Fibroblast of skin of left quadriceps (primary cell): ENCODE measurements at regions not wholly inside any gene's neighbourhood (a gene's known extent, or its start where the extent isn't known, plus 50 kb on each side); places are given as distances from the start of the nearest gene placed in this dataset.
"Not testable (repeated sequence)": the region's sequence is repeated elsewhere in the genome, so short reads cannot be mapped to it uniquely, and the experiment has no call there.

ENCODE experiments used
- DNase-seq, 2 experiments: peaks; one replicate each; pipeline ENCODE4 v3.0.0-alpha.2; 2013; ENCODE audit warnings: low read depth in 2 of 2

- no peak for DNase-seq
These were observed 139.6 kb downstream of the MYLK4 start for GRCh38 chr6:2611092-2611491.

GRCh38 chr6:2608503-2608902, 142.2 kb downstream of the MYLK4 start:
- no peak for DNase-seq

DNA sequence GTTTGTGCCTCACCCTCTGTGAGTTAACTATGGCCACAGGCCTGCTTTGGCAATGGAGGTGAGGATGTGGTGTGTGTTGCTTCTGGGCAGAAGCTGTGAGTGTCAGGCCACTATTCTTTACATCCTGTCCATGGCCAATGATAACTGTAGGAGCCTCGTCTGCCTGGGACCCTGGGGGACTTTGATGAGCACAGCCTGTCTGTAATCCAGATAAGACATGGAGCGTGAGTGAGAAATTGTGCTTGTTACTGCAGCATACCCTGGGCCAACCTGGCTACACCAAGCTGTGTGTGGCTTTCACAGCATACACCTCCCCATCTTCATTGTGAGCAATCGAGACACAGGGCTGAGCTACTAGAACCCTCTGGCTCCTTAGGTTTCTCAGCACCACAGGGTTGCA, 150.4 kb downstream of the MYLK4 start:
- DNase-seq, result no peak

DNA sequence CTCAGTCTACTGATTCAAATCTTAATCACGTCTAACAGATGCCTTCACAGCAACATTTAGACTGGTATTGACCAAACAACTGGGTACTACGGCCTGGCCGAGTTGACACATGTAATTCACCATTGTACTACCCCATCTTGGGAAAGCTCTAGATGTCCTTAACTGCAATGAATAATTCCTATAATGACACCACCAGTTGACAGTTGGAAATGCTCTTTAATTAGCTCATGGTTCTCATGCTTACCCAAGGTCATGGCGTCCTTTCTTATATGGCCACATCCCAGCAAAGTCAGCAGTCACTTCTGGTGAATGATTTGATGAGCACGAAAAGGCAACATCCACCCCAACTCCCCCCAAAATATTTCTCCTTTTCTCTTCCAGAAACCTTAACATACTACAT, 150.9 kb downstream of the MYLK4 start:
- no peak for DNase-seq

- no peak for DNase-seq
These were observed 151.9 kb downstream of the MYLK4 start for GRCh38 chr6:2598867-2599266.

DNA sequence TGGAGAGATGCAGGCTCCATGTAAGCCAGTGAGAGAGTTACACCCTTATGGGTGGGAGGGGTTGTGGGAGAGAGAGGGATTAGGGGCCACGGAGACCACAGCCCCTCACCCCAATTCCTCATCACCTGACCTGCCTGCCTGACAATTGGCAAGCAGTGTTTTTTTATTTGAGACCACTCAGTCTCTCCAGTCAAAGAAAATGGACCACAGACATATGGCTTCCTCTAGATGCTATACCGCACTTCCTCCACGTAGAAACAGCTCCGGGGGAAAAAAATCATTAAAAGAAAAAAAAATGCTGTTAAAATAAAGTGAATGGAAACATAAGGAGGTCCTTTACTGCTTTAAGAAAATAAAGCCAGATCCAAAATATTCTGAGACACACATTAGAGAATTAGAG, 152.7 kb downstream of the MYLK4 start:
- DNase-seq, result no peak

- DNase-seq, result not testable (repeated sequence)
These were observed 153.3 kb downstream of the MYLK4 start for GRCh38 chr6:2597457-2597856.

DNA sequence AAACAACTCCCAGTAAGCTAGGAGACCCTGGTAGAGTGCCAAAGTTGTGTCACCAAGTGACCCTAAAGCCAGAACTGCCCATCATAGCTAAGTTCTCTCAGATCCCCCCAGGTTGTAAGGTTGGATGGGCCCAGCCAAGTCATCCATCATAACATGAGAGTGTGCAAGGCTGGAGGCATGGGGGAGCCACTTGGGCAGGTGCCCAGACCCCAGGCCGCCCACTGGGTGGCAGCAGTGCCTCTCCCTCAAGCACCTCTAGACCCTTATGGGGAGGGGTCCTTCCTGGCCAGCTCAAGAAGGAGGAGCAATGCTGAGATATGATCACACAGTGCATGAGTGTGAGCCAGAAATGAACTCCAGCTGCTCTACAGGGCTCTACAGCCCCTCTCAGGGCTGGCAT, 154.5 kb downstream of the MYLK4 start:
- no peak for DNase-seq

DNA sequence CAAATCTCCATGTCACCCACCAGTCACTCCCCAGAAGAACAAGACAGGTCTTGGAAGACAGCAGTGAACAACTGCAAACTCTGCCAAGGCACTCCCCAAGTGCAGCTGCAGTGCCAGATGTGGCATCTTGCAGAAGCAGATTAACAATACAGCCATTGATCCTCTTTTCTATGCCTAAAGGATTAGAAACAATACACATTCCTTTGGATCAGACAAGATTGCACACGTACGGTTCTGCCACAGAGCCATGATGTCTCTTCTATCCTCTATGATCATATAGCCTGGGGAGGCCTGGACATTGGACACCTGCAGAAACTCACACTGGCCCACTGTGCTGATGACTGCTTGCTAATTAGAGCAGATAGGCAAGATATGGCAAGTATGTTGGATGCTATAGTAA, 155.9 kb downstream of the MYLK4 start:
- DNase-seq, result no peak

- DNase-seq, result no peak
These were observed 157.6 kb downstream of the MYLK4 start for GRCh38 chr6:2593167-2593566.

- no peak for DNase-seq
These were observed 161.5 kb downstream of the MYLK4 start for GRCh38 chr6:2589171-2589661.

- DNase-seq, result no peak
These were observed 167.3 kb downstream of the MYLK4 start for GRCh38 chr6:2583459-2583858.

- no peak for DNase-seq
These were observed 168.5 kb downstream of the MYLK4 start for GRCh38 chr6:2582268-2582667.

DNA sequence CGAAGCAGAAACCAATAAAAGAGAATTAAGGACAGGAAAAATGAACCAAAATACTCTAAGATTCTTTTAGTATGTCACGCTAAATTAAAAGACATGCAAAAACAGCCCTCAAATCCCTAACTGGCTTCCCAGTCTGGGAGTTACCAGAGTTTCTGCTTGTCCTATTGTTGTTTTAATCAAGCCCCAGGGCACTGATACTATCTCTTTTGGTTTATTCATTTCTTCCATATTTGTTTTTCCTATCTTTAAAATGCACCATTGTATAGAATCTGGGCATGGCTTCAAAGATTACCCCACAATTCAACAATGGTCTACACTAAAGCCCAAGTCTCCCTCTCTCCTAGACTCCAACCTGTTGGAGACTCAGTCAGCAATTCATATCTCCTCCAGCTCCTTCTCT, 169.1 kb downstream of the MYLK4 start:
- DNase-seq, result no peak

GRCh38 chr6:2581011-2581410, 169.7 kb downstream of the MYLK4 start:
- DNase-seq, result no peak

DNA sequence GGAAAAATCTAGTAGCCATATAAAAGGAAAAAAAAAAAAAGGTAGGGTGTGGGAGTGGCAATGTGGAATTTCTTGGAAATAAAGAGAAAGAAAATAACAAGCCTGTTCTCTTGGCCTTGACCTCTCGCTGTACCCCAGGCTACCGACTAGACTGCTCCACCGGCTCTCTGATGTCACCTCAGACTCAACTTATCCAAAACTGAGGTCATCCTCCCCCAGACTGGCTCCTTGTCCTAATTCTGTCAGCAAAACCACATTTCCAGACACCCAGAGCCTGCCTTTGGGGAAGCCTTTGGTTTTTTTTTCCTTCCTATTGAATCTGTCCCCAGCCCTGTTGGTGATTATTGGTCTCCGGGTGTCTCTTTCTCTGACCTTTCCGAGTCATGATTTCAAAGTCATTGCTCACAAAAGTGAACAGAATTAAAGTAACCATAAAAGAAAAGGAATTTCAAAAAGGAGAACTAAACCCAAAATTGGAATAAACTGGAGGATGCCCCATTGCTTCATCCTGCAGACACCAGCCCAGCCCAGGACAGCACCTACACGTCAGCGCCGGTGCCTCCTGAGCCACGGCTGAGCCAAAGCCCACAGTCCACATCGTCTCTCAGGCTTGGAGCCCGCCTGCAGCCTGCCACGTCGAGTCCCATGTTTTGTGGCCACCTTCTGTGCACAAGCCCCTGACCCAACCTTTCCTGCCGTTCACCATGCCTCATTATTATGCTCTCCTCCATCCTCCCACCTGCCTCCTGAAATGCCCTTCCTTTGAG, 170.7 kb downstream of the MYLK4 start:
- no peak for DNase-seq

DNA sequence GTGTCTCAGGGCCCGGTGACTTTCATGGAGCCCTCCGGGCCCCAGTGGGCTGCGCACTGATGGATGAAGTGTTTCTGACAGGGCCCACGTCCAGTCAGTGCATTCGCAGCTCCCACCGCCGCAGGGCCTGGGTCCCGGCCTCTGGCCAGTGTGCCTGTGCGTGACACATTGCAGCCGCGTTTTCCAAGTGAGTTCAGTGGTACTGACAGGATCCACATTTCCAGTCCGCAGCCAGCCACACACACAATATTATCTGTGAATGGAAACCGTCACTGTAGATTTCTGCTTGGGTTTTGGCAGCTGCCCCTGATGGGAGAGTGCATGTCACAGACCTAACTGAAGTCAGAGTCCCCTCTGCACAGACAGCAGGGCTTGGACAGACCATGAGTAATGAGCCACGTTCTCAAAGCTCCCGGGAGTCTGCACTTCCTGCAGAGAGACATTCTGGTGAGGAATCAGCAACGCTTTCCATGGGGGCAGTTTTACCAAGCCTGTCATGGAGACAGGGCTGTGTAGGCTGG, 171.4 kb downstream of the MYLK4 start:
- no peak for DNase-seq

DNA sequence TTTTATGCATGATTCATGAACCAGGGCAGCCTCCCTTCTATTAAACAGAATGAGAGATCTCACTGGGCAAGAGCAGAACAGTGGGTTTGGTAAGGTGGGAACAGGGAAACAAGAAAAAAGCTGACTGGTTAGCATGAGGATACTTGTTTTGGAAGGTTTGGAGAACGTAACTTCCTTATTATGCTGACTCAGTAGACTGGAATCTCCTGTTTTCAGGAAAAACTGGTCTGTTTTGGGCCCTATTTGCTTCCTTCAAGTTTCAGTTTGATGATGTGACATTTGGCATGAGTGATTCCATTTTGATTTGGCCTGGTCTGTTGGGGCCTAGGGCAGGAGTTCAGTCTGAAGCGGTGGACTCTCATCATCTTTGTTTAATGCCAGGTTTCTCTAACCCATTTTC, 172.0 kb downstream of the MYLK4 start:
- DNase-seq, result no peak

DNA sequence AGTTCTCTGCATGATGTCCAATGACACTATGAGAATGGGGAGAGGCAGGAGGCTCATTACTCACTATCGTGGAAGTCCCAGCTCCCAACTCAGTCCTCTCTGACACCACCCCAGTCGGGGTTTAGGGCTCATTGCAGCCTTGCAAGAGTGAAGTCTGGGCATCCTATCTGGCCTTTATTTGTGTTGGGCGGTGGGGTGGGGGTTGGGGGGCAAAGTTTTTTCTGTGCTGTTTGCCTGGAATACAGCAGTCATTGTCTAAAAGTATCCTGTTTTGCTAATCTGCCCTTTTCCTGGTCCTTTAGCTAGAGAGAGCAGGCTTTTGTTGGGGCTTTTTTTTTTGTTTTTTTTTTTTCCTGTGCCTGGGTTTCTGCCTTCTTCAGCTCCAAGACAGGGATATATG, 174.2 kb downstream of the MYLK4 start:
- no peak for DNase-seq

- no peak for DNase-seq
These were observed 175.5 kb downstream of the MYLK4 start for GRCh38 chr6:2575236-2575635.

DNA sequence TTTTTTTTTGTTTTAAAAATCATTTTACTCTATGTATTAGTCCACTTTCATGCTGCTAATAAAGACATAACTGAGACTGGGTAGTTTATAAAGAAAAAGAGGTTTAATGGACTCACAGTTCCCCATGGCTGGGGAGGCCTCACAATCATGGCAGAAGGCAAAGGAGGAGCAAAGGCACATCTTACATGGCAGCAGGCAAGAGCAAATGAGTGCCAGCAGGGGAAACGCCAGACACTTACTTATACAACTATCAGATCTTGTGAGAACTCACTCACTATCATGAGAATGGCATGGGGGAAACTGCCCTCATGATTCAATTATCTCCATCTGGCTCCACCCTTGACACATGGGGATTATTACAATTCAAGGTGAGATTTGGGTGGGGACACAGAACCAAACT, 181.3 kb downstream of the MYLK4 start:
- DNase-seq, result not testable (repeated sequence)

DNA sequence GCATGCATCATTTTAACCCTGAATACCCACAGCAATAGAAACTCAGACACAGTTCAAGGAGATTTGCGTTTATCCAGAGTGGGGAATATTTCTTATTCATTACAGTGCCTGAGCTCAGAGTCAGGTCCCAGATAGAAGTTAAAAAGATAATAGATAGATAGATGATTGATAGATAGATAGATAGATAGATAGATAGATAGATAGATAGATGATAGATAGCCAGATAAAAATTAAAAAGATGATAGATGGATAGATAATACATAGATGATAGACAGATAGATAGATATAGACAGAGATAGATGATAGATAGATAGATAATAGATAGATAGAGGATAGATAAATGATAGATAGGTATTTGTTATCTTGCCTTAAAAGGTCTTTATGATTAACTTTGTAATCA, 184.7 kb downstream of the MYLK4 start:
- no peak for DNase-seq

GRCh38 chr6:2565499-2565898, 185.2 kb downstream of the MYLK4 start:
- DNase-seq, result no peak

- DNase-seq, result no peak
These were observed 187.1 kb downstream of the MYLK4 start for GRCh38 chr6:2563635-2564034.
